IPS DF 4.7 (cell line): ENCODE measurements at regions not wholly inside any gene's neighbourhood (a gene's known extent, or its start where the extent isn't known, plus 50 kb on each side); places are given as distances from the start of the nearest gene placed in this dataset.
"Not testable (repeated sequence)": the region's sequence is repeated elsewhere in the genome, so short reads cannot be mapped to it uniquely, and the experiment has no call there.

Experiments
- DNase-seq: peaks from one replicate; pipeline ENCODE4 v3.0.0-alpha.2; 2013; ENCODE audit warnings: low spot score; ENCODE audit errors: extremely low read depth

DNA sequence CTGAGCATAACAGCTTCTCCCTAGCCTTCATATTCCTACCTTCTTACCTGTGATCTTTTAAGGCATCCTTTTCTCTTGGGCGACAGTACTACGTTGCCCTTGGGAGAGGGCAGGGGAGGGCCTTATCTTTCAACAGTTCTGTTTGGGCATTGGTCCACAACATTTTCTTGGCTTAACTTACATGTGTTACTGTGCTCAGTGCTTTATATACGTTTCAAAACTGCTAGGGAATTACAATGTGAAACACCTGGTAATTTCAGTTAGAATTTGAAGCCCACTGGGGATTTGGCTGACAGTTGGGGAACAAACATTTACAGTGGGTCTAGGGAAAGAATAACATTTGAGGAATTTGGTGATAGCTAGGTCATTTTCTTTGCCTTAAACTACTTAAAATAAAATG, 667.1 kb downstream of the PRIM2 start:
- DNase-seq, result not testable (repeated sequence)

DNA sequence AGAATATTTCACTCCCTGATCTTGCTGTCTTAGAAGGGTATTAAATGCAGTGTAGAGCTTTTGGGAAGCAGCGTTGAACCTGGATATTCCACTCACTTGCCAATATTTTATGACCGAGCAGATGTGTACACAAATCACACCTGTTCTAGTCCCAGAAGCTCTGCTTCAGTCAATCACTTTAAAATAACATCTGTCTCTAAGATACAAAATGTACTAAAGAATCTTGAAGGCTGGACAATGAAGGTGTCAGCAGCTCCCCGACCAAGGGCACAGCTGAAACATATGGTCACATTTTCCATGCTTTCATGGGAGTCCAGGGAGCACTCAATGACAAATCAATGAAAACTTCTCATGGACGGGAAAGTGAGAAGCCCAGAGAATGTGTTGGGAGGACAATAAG, 668.3 kb downstream of the PRIM2 start:
- DNase-seq, result not testable (repeated sequence)

DNA sequence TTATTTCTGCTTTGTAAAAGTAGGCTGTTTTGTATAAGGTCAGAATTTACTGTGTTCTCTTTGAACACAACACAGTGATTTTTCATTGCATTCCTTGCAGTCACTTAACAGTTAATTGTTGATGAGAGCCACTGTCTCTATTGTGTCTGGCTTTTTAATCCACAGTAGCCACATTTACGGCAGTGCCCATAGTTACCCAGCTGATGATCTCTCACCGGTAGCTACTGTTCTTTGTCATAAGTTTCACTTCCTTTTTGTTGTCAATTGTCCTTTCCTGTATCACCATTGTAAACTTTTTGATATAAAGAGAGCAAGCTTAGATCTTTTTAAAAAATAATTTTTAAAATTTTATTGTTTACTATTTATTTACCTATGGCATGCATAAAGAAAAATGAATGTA, 669.2 kb downstream of the PRIM2 start:
- DNase-seq, result not testable (repeated sequence)

DNA sequence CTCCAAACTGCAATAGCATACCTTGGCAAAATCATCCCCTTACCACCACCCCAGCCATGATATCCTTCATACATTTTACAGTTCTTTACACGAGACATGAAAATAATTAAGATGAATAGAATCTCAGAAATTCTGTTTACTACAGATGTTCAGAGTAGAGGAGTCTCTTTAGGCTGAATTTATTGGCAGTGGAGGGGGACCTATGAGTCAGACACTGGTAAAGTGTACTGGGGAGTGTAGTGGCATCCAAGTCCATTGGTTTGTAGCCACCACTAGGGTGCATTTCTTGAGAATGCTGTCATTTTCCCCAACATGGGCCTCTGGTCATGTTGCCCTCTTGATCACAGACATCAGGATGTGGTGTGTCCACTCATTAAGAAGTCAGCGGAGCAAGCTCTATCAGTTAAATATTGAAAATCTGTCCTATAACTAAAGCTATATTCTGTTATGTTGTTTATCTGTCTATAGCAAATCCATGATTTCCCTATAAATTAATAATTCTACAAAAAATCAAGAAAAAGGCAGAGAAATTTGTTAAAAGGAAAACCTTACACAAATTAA, 672.2 kb downstream of the PRIM2 start:
- DNase-seq, result not testable (repeated sequence)

DNA sequence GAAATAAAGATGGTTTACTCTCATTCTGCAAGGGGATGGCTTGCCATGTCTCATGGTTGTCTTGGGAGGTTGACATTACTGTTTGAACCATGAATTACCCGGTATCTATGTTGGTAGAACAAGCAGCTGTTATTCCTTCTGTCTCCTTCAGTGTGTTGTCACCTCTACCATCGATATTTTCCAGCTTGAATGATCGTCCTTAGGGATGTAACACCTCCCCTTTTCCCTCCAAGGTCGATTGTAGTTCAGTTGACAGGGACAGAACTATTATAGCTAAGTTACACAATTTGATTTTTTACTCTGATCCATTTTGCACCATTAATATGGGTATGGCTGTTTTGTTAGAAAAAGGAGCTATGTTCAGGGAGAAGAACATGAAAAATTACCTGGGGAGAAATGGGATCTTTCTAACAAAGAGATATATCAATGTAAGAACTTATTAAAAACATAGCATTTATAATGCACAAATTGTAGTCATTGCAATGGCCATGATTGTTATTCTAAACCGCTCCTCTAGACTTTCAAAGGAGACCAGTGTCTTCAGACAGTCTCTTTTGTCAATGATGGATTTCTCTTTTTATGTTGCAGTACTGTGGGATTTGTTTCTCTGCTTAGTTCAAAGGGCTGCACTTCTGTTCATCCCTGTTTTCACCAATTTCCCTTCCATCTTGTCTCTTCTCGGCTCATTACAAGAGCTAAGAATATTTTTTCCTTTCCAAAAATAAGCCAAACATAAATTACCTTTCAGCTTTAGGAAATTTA, 681.6 kb downstream of the PRIM2 start:
- DNase-seq, result not testable (repeated sequence)

DNA sequence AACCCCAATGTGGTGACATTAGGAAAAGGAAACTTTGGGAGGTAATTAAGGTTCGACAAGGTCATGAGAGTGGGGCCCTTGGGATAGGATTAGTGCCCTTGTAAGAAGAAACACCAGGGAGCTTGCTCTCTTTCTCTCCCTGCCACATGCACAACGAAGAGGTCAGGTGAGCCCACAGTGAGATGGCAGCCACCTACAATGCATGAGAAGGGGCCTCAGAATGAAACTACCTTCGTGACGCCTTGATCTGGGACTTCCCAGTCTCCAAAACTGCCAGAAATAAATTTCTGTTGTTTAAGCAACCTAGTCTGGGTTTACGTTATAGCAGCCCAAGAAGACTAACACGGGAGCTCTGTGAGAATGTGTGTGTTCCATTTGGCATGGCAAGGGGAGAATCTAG, 682.8 kb downstream of the PRIM2 start:
- not testable (repeated sequence) for DNase-seq

DNA sequence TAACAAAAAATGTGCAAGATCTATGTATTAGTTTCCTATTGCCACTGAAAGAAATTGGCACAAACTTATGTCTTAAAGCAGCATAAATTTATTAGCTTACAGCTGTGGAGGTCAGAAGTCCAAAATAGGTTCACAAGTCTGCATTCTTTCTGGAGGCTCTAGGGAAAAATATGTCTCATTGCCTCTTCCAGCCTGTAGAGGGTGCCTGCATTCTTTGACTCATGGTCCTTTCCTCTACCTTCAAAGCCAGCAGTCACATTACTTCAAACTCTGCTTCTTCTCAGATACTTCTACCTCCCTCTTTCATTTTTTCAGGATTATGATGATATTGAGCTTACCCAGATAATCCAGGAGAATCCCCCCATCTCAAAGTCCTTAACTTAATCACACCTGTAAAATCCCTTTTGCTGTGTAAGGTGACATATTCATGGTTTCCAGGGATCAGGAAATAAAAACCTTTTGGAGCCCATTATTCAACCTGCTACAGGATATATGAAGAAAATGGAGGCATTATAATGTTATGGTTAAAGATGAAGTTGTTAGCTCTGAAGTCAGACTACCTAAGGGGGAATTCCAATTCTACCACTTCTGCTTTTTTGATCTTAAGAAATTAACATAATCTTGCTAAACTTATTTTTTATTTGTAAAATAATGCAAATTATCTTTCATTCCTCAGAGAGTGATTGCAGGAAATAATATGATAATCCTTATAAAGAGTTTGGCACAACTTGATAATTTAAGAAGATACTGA, 686.2 kb downstream of the PRIM2 start:
- DNase-seq, result not testable (repeated sequence)

DNA sequence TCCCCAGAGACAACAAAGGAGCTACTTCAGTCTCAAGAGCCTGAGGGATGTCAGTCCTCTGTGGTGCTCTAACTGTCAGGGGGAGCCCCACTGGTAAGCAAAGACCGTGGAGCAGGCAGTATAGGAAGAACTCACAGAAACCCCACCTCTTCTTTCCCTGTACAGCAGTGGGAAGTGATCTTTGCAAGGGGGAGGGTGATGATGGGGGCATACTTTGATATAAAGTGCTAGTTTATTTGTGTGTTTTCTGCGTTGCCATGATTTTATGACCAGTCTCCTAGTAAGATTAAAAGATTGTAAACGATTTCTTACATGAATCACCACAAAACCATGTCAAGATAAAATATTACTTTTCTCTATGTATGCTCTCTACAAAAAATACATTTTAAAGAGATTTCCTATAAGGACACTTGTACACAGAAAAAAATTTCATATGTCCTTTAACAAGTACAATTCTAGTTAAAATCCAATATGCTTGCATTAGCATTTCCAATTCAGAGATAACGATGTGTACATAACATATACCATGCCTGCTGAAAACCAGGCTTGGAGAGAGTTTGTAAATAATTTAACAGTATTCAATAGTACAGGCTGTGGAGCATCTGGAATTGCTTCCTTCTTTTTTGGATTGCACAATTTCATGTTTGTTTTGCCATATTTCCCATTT, 690.0 kb downstream of the PRIM2 start:
- DNase-seq, result not testable (repeated sequence)

DNA sequence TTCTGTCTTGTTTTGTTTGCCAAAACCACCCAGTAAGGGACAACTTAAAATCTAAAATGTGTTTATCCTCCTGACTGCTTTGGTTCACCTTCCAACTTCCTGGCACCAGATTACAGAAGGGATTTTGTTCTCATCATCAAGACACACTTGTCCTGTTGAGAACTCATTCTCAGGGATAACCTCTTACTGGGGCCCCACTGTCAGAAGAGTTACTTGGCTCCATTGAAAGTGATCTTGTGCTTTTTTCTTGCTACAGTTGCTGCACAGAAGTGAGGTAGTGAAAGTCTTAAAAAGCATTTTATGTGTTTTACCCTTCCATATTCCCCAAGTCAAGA, 690.5 kb downstream of the PRIM2 start:
- not testable (repeated sequence) for DNase-seq

DNA sequence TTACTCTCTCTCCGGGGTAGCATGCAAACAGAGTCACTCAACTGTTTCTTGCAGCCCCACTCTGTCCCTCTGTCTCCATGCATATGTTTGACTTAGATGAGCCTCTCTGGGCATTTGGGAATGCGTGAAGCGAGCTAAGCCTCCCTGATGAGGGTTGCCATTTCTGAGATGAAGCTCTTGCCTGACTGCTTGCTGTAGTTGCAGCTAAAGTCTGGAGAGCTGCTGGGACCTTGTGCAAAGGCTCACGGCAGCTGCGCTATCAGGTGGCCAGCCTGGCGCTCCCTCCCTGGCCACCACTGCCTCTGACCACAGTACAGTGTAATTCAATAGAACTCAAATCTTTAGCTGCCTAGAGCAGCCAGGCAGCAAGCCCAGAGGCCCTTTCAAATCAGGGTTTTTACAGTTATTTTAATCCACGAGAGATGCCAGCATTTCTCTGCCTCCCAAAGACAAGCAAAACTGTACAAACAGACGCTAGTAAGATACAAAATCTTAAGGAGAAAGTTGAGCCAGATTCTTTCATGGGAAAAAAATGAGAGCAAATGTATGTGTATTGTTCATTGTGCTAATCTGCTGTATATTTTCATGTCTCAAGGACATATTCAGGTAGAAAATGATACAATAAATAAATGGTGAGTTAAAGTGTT, 694.6 kb downstream of the PRIM2 start:
- not testable (repeated sequence) for DNase-seq

DNA sequence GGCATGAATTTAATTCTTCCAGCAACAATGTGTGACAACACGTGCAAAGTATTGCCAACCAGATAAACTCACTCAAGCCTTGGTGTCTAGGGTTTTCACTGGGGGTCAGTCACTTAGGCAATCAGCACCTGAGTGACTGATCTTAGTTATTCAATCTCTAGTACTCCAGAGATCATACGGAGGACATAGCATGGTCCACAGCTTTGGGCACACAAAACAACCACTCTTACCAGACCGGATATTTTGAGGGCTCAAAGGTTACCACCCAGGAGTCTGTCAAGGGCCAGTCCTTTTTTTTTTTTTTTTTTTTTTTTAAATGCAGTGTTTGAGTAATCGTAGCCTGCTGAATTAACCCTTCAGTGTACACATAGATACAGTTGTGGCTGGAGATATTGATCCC, 699.2 kb downstream of the PRIM2 start:
- DNase-seq, result not testable (repeated sequence)

DNA sequence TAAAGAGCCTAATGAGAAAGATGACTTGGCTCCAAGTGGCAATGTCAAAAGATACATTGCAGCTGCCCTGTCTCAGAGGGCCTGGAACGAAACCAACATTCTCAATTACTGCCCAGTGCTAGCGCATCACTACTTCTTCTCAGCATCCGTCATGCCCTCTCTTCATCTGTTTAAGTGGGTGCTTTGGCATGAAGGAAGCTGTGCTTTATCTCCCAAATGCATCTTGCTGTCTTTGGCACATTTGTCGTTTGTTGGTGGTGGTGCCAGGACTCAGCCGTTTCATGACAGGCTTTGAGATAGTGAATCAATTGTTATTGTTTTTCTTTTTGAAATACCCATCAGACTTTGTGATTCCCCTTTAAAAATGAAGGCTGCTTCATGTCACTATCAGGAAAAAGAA, 710.8 kb downstream of the PRIM2 start:
- not testable (repeated sequence) for DNase-seq

DNA sequence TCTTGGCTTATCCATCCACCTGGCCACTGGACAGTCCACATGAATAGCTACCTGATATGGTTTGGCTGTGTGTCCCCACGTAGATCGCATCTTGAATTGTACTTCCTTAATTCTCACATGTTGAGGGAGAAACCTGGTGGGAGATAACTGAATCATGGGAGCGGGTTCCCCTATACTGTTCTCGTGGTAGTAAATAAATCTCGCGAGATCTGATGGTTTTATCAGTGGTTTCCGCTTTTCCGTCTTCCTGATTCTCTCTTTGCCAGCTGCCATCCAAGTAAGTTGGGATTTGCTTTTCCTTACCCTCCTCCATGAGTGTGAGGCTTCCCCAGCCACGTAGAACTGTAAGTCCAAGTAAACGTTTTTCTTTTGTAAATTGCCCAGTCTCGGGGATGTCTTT, 720.8 kb downstream of the PRIM2 start:
- not testable (repeated sequence) for DNase-seq

DNA sequence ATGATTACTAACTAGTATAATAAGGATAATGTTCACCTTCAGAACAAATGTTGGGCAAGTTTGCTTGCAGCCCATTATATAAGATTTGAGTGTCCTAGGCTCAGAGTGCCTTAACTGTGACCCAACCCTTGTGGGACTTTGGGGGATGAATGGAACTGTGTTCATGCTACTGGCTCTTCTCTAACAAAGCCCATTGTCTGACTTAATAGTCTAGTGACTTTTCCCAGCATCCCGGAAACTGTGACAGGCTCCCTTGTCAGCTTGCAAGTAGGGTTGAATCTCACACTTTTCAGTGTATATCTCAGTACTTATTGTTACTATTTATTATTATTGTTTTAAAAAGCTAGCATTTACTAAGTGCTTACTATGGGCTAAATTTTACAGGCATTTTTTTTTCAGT, 729.2 kb downstream of the PRIM2 start:
- DNase-seq, result not testable (repeated sequence)

DNA sequence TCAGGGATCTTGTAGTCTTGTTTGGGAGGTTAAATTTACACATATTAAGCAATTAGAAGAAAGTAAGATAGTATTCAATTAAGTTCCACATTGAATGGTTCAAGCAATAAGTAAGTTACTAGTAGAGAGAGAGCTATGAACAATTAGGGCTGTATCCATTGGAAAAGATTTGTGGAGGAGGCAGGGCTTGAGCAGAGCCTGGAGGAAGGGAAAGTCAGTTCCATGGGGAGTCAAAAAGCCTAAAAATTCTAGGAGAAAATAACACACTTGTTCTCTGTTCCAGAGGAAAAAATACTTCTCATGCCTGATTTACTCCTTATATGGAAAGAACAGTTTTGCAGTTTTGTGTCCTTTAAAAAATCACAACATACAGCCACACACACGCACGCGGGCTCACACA, 730.0 kb downstream of the PRIM2 start:
- not testable (repeated sequence) for DNase-seq

DNA sequence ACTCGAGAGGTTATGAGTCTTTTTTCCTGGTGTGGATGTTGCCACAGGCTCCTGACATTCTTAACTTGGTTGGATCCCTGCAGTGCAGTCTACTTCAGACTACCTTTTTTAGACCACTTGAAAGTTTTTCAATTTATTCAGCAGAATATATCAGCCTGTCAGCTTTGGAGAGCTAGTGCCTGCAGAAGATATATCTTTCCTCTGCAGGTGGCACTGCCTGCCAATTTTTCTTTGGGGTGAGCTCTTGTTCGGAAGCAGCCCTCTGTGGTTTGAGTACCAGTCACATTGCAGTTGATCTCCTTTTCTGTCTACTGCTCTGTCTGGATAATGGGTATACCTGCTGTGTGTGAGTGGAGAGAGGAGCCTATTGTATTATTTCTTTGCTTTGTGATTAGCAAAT, 730.4 kb downstream of the PRIM2 start:
- DNase-seq, result not testable (repeated sequence)

DNA sequence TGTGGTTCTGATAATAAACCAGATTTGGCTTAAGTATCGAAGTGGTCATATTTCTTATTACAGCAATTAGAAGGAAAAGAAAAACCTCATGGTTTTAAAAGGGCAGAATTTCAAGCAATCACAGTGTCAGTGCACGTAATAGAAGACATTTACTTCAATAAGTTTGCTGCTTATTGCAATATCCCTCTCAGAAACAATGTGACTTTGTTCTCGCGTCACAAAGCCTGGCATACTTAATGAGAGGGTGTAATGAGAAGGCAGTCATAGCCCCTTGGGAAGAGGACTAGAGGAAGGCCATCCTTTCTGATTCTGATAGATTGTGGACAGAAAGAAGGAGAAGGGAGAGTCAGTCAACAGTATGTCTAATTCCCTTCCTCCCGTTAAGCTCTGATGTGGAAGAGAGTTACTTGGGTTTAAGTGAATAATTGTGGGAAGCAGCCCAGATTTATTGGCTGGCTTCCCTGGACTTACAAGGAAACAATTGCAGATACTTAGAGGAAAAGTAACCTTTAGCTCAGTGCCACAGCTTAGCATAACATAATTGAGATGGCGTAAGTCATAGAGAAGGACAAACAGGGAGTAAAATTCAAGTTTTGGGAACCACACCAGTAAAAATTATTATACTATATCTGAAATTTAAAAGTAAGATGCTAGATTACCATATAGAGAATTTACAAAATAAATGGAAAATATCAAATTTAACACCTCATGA, 738.2 kb downstream of the PRIM2 start:
- DNase-seq, result not testable (repeated sequence)

DNA sequence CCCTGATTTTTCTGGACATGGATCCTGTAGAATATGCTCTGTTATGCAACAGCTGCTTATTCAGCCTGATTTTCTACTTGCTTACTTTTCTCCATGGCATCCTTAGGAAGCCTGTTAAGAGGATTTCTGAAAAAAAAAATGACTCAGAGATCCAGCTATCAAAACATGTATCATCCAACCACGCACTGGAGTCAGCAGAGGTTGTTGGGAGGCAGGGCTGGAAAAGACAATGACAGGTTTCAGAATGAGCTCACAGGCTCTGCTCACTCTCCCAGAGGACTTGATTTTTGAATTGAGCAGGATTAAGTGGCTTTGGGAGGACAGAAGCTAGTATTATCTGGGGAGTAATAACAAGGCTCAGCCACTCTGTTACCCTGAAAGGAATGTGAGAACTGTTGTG, 742.3 kb downstream of the PRIM2 start:
- not testable (repeated sequence) for DNase-seq

DNA sequence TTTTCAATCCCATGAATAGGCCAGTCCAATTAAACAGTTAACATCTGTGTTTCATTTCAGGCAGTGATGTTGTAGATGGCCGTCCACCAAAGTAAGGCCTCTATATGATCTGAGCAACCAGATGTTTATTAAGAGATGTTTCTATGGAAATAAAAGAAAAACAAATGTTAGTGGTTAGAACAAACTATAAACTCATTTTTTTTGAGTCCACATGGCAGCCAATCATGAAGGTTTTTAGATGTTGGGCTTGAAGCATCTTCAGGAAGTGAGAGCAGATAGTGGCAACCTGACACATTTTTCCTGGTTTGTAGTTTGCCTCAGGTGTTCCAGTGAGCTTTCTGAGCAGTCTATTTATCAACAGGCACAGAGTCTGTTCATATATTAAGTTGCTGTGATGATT, 746.1 kb downstream of the PRIM2 start:
- DNase-seq, result not testable (repeated sequence)

DNA sequence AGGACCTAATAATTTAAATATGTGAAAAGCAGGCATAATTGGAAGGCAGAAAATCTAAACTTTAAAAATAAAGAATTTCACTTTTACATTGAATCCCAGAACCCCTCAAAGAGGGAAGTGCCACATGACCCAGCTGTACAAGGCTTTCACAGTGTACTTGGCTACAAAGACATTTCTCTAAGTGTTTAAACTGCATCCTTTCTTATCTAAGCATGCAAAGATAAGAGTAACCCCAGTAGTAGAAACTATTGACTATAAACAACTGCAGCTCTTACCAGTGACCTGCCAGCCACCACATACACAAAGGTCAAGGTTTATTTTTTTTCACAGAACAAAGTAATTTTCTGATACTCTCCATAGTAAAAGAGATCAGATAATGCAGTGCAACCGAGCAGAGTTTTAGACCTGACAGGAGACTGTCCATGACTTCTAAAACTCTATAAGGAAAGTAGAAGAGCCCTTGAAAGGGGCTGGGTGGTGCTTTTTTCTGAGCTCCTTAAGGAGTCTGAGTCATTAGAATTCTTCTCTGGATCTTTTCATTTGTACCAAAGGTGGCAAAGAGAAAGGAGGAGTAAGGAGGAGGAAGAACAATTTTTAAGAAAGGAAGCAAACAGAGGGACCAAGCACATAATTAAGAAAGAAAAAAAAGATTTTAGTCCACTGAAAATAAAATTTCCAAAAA, 750.6 kb downstream of the PRIM2 start:
- DNase-seq, result not testable (repeated sequence)
